ENCODE measurements at regions not wholly inside any gene's neighbourhood (a gene's known extent, or its start where the extent isn't known, plus 50 kb on each side); places are given as distances from the start of the nearest gene placed in this dataset.

DNA sequence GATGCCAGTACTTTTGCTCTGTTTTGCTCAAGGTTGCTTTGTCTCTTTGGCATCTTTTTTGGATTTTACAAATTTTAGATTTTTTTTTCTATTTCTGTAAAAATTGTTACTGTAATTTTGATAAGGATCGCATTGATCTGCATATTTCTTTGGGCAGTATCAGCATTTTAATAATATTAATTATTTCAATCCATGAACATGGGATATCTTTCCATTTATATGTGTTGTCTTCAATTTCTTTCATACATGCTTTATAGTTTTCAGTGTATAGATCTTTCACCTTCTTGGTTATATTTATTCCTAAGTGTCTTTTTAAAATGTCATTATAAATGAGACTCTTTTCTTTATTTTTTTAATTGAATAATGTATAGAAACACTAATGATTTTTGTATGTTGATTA is 301.6 kb upstream of the SEMA3D start:
- TF ChIP-seq, protein P1, sequence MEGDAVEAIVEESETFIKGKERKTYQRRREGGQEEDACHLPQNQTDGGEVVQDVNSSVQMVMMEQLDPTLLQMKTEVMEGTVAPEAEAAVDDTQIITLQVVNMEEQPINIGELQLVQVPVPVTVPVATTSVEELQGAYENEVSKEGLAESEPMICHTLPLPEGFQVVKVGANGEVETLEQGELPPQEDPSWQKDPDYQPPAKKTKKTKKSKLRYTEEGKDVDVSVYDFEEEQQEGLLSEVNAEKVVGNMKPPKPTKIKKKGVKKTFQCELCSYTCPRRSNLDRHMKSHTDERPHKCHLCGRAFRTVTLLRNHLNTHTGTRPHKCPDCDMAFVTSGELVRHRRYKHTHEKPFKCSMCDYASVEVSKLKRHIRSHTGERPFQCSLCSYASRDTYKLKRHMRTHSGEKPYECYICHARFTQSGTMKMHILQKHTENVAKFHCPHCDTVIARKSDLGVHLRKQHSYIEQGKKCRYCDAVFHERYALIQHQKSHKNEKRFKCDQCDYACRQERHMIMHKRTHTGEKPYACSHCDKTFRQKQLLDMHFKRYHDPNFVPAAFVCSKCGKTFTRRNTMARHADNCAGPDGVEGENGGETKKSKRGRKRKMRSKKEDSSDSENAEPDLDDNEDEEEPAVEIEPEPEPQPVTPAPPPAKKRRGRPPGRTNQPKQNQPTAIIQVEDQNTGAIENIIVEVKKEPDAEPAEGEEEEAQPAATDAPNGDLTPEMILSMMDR (conservative IDR thresholded peaks at IDR 0.05; ENCODE audit: low read depth, low read length) = no peak
- DNase-seq (ENCODE audit: low read depth) = no peak
- H3K4me3 ChIP-seq (ENCODE audit: low read depth, low read length) = no peak overlapping the region

DNA sequence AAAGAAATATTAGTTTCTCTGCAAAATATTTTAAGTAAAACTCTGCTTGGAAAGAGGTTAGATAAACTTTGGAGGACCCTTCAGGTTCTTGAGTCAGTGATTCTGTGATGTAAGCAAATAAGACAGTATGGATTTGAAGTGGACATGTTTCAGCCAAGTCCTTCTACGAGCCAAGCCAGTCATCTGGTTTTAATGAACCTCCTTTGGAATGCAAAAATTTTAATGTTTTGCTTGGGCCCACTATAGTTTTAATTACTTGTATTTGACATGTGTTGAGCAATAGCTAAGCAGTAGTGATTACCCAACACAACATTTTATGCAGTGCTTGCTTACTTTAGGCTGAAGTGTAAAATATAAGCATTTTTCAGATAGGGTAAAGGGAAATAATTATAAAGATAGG is 296.3 kb upstream of the SEMA3D start:
- no peak overlapping the region for H3K4me3 ChIP-seq (ENCODE audit: low read depth, low read length)
- TF ChIP-seq, protein P1 (conservative IDR thresholded peaks at IDR 0.05; ENCODE audit: low read depth, low read length) = no peak
- DNase-seq (ENCODE audit: low read depth) = no peak

DNA sequence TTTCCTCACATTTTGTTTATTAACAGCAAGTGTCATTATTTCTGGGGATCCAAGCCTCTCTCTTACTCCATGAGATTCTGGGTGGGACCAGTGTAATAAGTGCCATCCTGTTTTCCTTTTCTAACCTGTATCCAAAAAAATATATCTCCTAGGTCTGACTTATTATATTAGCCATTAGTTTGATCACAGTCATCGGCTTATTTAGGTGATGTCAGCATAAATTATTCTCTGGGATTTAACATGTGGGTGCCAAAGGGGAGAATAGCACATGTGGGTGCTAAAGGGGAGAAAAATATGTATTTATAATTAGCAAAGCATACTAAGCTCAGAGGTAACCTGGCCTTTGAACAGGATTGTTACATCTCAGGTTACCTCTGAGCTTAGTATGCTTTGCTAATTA is 293.8 kb upstream of the SEMA3D start:
- H3K4me3 ChIP-seq (ENCODE audit: low read depth, low read length) = no peak overlapping the region
- TF ChIP-seq, protein P1 (conservative IDR thresholded peaks at IDR 0.05; ENCODE audit: low read depth, low read length) = no peak
- DNase-seq (ENCODE audit: low read depth) = no peak

DNA sequence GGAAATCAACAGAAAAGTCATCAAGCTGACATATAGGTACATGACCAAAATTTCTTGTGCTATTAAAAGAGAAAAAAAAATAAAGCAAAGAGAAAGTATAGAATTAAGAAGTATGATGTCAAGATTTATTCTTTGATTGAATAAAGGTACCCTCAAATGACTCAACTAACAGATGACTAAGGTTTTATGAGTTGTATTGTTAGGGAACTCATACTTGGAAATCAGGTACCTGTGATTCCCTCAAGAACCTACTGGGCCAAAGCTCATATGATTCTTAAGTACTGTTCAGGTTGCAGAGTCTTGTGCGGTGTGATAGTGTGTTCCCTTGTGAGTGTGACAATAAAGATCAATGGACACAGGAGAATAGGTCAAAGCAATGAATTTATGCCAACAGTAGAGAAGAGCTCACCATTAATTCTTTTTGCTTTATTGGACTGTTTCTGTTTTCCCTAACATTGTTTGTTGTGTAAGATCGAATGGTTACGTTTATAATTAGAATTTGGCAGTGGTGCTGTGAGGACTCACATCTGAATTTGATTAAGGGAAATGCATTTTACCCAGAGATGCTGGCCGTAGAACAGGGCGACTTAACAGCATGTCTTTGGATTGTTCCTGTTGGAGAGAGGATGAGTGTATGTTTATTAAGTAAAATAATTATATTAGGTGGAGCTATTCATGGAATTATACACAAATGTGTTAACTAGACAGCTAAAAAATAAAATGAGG is 293.2 kb upstream of the SEMA3D start:
- no peak overlapping the region for H3K4me3 ChIP-seq (ENCODE audit: low read depth, low read length)
- TF ChIP-seq, protein P1 (conservative IDR thresholded peaks at IDR 0.05; ENCODE audit: low read depth, low read length) = no peak
- no peak for DNase-seq (ENCODE audit: low read depth)

DNA sequence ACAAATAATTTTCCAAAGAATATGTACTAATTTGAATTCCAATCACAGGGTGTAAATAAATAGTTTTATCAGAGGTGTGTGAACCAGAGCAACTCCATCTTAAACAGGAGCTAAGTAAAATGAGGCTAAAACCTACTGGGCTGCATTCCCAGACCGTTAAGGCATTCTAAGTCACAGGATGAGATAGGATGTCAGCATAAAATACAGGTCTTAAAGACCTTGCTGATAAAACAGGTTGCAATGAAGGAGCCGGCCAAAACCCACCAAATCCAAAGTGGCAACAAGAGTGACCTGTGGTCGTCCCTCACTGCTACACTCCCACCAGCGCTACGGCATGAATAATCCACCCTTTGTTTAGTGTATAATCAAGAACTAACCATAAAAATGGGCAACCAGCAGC is 291.7 kb upstream of the SEMA3D start:
- no peak for DNase-seq (ENCODE audit: low read depth)
- H3K4me3 ChIP-seq (ENCODE audit: low read depth, low read length) = no peak overlapping the region
- TF ChIP-seq, protein P1 (conservative IDR thresholded peaks at IDR 0.05; ENCODE audit: low read depth, low read length) = no peak

DNA sequence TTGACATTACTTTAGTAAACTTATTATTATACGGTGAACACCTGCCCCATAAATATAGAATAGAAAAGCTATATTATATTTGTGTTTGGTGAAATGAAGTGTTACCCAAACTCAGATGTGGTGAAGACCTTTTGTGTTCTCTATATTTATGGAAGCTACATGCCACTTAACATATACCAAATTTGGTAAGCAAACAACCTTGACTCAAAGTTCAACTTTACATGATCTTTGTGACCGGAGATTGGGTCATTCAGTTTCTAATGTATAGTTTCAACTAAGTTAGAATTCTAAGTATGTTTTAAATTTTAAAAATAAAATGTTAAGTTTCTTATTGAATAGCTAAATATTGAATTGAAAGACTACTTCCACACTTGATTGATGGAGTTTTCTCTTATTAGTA is 288.6 kb upstream of the SEMA3D start:
- TF ChIP-seq, protein P1 (conservative IDR thresholded peaks at IDR 0.05; ENCODE audit: low read depth, low read length) = no peak
- DNase-seq (ENCODE audit: low read depth) = no peak
- no peak overlapping the region for H3K4me3 ChIP-seq (ENCODE audit: low read depth, low read length)

DNA sequence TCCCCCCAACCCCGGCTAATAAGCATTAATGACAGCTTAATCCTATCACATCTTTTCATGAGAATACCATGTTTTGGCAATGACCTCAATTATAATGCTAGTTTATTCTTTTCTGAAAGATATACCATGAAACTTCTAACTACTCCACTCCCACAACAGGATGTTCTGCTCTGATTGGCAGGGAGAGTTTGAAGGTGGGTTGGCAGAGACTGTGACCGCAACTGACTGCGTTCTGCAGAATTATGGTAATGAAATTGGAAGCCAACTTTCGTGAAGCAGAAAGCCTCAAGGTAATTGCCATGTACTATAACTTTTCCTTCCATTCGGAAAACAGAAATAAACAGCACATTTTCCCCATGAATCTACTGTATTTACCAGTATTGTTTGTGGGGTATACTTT is 288.2 kb upstream of the SEMA3D start:
- no peak for DNase-seq (ENCODE audit: low read depth)
- TF ChIP-seq, protein P1 (conservative IDR thresholded peaks at IDR 0.05; ENCODE audit: low read depth, low read length) = no peak
- H3K4me3 ChIP-seq (ENCODE audit: low read depth, low read length) = no peak overlapping the region

Measured in epithelial cell of proximal tubule (primary cell).